NCI-H1092 (cell line): ENCODE measurements at regions not wholly inside any gene's neighbourhood (a gene's known extent, or its start where the extent isn't known, plus 50 kb on each side); places are given as distances from the start of the nearest gene placed in this dataset.

Experiments used
- DNase-seq: peaks from one replicate; lab custom pipeline; 2025; lab: John Stamatoyannopoulos, UW

DNA sequence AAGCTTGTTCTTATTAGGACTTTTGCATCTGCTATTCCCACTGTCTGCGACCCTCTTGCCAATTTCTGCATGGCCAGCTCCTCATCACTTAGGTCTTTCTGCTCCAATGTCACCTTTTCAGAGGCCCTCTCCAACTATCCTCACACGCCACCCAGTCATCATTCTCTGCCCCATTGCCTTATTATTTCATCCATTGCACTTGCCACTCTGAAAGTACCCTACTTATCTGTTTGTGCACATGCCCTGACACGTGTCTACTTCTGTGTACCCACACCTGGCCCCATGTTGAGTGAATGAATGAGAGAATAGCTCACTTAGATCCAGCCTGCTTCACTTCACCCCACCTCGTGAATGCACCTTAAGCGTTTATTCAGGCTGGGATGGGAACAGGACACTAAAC, 218.7 kb upstream of the TBX3 start:
- no peak for DNase-seq

DNA sequence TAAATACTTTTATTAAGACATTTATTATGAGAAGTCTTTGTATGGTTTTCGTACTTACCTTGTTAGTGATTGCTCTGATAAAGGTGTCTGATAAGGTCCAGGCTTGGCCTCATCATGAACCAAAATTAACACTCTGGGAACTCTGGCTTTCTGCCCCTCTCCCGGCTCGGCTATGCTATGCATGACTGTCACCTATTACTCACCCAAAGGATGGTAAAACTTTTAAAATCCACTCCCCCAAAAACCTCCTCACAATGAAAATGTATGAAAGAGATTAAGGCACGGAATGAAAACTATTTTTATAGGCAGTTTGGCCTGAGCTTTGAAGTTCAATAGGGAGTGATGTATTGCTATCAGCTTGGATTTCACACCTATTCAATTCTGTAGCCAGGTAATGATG, 217.3 kb upstream of the TBX3 start:
- no peak for DNase-seq

DNA sequence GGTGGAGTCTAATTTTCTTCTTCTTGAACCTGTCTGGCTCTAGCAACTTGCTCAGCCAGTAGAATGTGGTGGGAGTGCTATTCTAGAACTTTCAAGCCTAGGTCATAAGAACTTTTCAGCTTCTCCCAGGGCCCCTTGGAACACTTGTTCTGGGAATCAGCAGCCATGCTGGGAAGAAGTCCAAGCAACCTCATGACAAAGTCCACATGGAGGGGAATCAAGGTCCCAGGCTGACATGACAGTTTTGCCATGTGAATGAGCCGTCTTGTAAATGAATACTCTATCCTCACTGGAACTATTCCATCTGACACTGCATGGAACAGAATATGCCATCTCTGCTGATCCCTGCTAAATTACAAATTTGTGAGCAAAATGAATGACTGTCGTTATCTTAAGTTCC, 214.2 kb upstream of the TBX3 start:
- DNase-seq: no peak

DNA sequence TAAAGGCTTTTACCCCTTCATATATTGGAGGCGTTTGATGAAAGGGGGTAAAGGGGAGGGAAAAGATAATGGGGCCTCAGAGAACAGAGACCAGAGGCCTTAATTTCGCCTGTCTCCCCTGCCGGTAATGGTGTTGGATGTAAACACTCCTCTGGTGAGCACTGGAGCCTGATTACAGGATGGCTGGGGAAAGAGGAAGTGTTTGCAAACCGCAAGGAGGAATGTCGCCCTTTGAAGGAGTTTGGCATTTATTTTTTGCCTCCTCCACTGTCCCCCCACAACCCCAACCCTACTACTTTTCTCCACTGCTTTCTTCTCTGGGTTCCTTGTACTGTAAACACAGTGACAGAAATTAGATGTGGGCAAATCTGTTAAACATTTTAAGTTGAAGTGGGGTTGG, 211.9 kb upstream of the TBX3 start:
- DNase-seq: no peak

DNA sequence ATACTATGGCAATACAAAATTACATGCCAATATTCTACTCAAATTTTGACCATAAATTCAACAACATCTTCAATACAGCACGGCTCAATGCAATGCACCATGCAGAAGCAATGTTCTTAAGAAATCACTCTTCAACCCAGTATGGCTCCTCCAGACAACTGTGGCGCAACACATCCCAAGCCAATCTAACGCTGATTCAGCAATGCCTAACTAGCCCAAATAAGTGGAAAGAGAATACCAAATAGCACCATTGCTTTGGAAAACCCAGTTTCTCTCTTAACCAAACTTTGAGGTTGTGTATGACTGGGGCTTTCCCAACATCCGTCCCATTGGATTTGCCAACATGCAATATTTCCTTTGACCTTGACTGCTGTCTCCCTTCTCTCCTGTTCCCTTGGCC, 211.1 kb upstream of the TBX3 start:
- no peak for DNase-seq

DNA sequence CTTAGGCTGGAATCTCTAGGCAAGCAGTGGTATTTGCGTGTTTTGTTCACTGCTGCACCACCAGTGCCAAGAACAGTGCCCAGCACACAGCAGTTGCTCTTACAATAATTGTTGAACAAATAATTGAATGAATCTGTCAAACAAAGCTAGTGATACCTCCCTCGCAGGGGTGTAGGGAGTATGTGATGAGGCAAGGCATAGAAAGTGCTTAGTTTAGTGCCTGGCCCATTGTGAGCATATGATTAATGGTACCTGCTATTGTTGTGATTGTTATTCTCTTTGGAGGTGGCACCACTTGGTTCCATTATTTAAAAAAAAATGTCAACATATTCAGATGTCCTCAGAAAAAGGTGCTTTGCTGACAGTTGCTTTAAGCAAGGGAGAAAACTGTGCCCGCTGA, 210.1 kb upstream of the TBX3 start:
- no peak for DNase-seq

DNA sequence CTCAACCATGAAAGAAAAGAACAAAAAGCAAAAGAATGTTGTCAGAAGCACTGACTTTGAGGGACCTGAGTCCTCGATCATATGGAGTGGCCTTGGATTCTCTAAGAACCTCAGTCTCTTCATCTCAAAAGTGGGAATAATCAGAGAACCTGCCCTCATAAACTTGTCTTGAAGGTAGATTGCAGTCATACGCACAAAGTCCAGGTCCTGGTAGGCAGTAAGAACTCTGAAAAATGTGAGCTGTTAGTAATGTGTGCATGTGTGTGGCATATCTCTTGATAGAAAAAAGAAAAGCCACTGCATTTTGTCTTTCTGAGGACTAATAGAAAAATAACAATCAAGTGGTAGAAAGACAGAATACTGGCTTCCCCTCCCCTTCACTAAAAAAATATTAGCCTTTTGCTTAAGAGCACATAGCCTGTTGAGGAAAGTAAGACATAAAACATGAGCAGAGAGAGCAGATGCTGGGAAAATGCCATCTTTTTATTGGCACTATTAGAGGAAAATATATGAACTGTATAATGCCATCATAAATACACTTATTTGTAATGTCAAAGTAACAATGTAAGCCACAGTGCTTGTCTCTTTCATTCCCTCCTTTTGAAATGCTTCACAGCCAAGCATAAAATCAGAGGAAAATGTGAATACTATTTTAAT, 205.1 kb upstream of the TBX3 start:
- DNase-seq: no peak

DNA sequence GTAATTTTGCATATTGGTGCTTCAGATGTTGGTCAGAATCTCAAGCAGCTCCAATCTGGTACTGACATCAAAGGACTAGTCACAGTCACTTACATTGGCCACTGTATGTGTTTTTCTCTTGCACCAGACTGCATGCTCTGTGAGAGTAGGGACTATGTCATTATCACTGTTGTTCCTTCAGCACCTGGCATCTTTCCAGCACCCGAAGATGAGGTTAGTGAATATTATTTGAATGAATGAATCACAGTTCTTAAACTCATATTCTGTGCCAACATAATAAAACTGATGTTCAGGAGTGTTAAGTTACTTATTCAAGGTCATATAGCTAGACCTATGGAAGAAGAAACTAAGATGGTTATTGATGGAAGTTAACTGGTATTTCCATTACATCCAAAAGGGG, 204.5 kb upstream of the TBX3 start:
- DNase-seq: no peak

DNA sequence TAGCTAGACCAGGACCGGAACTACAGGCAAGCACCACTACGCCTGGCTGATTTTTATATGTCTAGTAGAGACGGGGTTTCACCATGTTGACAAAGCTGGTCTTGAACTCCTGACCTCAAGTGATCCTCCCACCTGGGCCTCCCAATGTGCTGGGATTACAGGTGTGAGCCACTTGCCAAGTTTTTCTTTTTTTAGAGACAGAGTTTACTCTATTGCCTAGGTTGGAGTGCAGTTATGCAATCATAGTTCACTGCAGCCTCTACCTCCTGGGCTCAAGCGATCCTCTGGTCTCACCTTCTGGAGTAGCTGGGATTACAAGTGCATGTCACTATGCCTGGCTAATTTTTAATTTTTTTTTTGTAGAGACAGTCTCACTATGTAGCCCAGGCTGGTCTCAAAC, 201.5 kb upstream of the TBX3 start:
- DNase-seq: no peak

DNA sequence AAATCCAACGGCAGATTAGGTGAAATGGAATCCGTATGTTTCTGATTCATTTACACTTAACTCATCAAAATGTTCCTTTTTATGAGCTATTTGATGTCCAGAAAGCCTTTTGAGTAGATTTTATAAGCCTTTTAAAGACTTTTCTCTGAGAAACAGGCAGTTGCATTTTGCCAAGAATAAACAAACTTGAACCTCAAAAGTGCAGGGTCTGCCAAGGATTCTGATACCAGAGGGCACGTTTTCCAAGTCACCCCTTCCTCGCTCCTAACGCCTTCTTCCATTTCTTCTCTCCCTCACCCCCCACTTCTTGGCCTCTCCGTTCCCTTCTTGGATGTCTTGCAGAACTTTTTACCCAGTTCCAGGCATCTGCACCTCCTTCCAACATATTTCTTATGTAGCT, 200.6 kb upstream of the TBX3 start:
- no peak for DNase-seq

DNA sequence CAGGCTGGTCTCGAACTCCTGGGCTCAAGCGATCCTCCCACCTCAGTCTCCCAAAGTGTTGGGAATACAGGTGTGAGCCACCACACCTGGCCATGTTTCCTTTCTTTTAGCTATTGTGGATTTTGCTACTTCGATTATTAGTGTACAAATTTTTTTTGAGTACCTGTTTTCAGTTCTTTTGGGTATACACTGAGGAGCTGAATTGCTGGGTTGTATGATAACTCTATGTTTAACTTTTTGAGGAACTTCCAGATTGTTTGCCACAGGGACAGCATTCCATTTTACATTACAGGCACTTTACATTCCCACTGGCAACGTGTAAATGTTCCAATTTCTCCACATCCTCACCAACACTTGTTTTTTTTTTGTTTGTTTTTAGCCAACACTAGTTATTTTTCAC, 198.1 kb upstream of the TBX3 start:
- no peak for DNase-seq

DNA sequence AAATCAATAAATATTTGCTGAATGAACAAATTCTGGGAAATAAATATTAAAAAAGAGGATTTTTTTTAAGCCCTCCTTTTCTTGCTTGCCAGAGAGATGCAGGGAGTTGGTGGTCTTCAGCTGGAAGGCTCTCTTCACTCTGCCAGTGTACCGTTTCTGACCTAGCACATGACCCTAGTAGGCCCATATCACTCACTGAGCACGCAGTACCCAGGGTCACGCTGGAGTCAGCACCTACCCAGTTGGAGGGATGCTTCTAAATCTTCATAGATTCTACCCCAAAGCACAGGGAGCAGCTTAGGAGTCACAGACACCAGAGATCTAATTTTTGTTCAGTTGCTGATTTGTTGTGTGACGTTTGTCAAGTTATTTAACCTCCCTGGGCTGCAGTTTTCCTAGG, 195.4 kb upstream of the TBX3 start:
- no peak for DNase-seq

DNA sequence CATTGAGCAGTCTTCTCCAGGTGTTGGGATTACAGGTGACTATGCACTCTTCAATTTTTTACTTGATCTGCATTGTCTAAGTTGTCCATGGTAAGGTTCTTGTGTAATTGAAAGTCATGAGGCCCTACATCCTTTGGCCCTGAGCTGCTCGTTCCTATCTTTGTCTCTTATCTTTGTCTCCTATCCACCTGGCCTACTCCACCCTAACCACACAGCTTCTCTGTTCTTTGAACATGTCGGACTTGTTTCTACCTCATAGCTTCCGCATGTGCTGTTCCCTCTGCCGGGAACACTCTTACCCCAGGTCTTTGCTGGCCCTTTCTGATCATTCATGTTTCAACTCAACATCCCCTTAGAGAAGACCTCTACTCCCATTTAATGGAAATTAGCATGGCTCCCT, 194.8 kb upstream of the TBX3 start:
- DNase-seq: no peak

DNA sequence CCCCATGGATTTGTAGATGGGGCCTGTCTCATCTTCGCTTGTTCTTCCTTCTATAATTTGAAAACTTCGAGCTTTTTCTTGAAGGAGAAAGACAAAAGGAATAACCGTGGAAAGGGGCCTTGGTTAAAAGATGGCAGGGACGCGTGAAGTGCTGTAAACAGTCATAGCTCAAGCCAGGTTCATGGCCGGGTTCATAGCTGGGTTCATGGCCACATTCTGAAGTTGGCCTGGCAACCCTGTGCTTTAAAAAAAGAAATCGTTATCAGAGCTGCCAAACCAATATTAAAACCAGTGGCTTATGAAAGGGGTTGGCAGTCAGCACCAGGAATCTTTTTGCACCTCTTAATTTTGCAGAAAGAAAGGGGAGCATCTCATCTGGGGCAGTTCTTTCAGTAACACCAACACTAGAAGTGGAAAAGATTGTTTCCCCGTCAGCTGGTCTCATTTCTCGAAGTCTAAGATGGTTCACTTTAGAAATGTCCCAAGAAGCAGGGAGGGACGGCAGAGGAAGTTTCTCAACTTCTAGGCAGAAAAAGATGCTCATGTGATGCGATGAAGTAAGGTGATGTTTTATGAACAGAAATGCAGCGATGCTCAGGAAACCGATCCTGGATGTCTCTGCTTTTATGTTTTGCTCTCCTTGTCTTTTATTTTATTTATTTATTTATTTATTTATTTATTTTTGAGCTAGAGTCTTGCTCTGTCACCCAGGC, 193.1 kb upstream of the TBX3 start:
- DNase-seq: no peak

DNA sequence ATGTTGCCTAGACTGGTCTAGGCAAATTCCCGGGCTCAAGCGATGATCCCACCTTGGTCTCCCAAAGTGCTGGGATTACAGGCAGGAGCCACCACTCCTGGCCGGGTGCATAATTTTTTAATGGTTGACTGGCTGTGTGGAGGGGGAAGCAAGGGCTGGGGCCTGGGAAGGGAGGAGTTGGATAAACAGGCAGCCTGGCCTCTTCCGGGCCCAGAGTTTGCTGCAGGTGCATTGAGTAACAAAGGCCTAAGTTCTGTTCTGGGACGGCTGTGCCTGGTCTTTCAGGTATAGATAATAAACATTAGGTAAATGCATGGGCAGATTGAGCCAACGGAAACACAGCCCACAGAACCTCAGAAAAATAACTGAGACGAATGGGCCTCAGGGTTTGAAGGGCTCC, 191.3 kb upstream of the TBX3 start:
- no peak for DNase-seq

DNA sequence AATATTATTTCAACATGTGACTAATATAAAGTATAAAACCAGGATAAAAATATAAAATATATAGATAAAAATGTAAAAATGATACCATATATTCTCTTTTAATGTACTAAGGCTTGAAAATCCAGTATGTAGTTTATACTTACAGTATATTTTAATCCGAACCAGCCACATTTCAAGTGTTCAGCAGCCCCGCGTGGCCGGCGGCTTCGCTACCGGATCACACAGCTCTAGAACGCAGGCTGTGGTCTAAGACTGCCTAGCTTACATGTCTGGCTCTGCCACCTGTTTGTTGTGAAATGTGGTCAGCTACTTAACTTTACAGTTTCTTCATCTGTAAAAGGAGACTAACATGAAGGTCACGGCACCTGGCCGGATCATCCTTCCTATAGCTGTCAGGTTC, 189.7 kb upstream of the TBX3 start:
- DNase-seq: no peak

DNA sequence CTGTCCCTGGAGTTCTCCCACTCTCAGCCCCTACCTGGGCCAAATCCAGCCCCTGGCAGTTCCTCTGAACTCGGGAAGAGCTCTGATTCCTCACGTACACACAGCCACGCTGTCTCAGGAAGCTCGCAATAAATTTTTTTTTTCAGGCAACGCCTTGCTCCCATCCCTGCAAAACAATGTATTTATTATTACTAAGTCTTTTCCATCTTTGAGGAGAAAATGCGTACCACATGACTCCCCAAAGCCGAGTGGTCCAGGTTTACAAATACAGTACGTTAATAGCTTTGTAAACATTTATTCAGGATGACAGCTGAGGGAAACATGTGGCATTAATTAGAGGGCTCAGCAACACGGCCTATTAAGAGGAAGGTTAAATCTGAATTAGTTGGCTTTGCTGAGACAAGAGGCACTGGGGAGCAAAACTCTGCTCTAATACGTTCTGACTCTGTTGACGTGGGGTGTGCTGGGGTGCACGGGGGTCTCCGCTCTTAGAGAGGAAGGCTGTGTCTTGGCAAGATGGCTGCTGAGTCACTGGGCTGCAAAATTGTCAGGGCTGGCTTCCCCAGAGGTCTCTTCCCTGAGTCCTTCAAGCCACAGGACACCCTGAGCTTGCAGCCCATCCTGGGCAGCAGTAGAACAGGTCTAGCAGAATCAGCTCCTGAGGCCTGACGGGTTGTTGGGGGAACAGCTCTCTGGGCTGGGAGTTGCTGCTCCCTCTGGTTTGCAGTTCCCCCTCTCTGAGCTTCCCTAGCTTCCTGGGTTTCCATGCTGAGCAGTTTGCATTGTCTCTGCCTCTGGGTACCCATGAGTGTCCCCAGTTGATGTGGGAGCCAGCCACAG, 185.2 kb upstream of the TBX3 start:
- peak; percentile 39 for DNase-seq

DNA sequence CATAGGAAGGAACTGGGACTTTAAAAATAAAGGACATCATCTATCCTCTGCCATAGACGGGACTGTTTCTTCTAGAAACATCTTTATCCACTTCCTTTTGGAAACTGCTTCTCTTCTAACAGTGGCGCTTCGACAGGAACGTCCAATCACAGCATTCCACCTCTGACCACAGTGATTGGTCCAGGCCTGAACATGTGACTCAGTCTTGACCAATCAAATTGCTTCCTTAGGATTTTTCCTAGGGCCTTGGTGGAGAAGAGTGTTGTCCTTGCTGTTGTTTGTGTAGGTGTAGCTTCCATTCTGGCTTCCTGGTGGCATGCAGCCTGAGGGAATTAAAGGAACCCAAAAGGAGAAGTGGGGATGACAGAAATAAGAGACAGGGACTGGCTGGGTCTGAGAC, 182.4 kb upstream of the TBX3 start:
- DNase-seq: no peak

DNA sequence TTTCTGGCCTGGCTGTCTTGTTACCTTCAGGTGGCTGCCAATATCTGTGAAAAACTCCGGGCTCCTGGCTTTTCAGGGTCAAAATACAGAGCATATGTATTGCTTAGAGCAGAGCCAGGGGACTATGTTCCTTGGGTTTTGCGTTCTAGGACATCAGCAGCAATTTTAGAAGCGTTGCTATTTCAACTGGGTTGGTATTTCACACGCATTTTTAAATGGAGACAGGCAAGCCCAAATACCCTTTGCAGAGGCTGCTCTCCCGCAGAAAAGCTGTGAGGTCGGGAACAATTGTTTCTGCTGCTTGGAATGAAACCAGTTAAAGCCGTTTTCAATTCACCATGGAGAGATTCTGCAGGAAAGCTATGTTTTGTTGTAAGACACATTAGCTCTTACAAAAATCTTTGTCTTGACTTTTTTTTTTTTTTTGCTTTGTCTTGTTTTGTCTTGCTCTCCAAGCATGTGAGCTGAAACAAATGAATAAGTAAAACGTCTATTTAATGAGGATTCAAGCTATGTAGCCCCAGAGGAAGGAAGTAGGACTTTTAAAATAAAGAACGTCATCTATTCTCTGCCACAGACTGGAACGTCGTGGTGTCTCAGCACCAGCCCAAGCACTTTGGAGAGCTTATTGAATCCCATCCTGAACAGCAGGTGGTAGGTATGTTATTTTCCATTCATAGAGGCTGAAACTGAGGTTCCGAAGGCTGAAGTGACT, 181.0 kb upstream of the TBX3 start:
- DNase-seq: no peak

DNA sequence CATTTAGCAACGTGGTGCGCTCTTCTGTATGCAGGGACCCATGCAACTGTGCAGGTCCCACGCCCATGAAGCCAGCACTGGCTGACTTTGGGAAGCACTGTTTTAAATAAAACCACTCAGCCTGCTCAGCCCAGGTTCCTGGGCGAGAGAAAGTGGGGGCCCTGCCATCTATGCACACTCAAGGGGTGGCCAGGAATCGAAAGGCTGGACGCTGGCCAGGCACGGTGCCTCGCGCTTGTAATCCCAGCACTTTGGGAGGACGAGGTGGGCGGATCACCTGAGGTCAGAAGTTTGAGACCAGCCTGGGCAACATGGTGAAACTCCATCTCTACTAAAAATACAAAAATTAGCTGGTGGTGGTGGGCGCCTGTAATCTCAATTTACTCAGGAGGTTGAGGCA, 179.9 kb upstream of the TBX3 start:
- no peak for DNase-seq

DNA sequence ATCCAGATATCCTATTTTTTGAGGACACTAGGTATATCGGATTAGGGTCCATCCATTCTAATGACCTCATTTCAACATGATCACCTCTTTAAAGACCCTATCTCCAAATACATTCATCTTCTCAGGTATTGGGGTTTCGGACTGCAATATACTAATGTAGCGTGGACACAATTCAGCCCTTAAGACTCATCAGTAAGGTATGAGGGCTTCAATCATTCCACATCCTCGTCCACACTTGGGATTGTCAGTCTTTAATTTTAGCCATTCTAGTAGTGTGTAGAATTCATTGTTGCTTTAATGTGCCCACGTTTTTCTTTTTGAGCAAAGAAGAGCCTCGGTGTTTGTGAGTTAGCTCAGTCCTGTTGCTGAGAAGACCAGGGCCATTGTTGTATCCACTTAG, 177.0 kb upstream of the TBX3 start:
- DNase-seq: no peak

DNA sequence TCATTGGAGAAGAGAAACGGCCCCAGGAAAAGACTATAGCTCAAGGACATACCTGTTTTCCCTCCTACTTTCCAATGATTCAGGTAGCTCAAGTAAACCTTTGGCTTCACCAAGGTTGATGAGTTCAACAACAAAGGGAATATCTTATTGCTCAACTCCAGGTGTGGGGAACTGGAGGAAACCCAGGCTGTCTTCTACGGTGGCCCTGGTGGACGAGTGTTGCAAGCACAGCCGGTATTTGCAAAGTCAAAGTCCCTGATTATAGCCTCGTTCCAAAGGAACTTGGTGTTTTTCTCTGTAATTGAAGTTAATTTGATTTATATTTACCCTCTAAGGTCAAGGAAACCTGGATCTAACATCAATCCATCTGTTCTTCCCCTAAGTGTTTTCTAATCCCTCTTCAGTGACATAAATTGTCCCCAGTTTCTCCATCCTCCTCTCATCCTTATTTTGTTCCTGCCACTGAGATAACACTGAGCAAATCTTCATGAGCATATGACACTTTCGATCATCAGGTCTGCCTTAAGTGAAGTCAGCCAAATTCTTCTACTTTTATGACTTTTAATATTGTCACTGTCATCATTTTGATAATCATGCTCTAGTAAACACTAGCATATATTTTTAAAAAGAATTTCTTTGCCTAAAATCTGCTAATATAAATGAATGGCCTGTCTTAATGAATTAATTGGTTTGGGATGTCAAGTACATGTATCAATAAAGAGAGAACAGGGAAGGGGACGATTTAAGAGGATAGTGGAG, 174.6 kb upstream of the TBX3 start:
- no peak for DNase-seq
